DMS153 treated with DMSO at 0.1 percent for 48 hours (cell line): ENCODE measurements at regions not wholly inside any gene's neighbourhood (a gene's known extent, or its start where the extent isn't known, plus 50 kb on each side); places are given as distances from the start of the nearest gene placed in this dataset.
"Not testable (repeated sequence)": the region's sequence is repeated elsewhere in the genome, so short reads cannot be mapped to it uniquely, and the experiment has no call there.

Experiments used
- DNase-seq: peaks from one replicate; lab custom pipeline; 2025; ENCODE audit not compliant: unreplicated experiment; lab: John Stamatoyannopoulos, UW

GRCh38 chr12:105522166-105522825 is 191.8 kb downstream of the C12orf75 start:
- DNase-seq = no peak

DNA sequence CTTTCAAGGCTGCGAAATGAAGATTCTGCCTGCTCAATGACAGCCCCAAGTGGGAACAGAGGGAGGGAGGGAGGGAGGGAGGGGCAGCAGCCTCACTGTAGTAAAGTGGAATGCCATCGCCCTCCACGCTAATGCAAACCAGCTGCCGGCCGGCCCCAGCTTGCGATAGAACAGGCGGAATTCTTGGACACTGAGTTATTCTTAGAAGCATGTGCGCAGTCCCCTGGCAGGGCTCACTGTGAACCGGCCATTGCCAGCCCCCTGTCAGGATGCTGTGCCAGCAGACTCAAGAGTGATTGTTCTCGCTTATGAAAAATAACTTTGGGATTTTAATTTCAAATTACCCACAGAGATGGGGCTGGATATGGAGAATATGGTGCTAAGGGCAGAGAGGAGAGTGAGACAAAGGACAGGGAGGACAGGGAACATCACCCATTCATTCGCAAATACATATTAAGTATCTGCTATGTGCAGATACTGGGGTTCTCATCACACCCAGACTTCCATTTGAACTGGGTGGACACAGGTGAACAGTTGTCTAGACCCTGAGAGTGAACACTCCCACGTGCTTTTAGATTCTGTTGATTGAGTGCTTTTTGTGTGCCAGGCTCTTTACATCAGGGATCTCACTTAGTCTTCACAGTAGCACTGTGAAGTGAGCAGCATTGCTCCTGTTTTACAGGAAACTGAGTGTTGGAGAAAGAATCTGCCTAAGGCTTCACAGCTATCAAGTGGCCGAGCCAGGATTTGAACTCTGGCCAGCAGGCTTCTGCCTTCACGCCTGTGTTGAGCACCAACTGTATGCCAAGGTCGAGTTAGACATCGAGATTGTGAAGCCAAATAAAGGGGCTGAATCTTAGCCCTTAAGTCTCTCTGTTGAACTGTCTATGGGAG is 192.9 kb downstream of the C12orf75 start:
- DNase-seq = no peak

GRCh38 chr12:105524961-105525360 is 194.5 kb downstream of the C12orf75 start:
- no peak for DNase-seq

DNA sequence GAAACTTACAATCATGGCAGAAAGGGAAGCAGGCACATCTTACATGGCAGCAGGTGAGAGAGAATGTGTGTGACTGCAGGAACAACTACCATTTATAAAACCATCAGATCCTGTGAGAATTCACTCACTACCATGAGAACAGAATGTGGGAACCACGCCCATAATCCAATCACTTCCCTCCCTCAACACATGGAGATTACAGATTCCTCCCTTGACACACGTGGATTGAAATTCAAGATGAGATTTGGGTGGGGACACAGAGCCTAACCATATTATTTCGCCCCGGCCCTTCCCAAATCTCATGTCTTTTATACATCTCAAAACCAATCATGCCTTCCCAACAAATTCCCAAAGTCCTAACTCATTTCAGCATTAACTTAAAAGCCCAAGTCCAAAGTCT is 203.6 kb downstream of the C12orf75 start:
- DNase-seq = no peak

- DNase-seq = not testable (repeated sequence)
Measured at GRCh38 chr12:105535033-105535432, 204.5 kb downstream of the C12orf75 start.

- DNase-seq = no peak
Measured at GRCh38 chr12:105538880-105539279, 208.4 kb downstream of the C12orf75 start.

DNA sequence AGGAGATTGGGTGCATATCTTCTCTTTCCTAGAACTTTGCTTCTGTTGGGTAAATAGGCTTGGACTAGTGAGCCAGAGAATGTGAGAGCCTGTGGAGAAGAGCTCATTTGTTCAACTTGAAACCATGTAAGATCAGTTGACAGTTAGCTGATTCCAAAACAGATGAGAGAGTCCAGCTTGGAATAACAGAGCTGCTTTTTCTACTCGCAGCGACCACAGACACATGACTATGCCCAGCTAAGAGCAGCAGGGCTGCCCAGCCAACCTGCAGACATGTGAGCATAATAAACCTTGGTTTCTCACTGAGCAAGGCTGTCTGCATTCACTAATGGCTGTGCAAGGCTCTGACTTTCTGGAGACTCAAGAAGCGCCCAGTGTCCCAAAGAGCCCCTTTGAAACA is 209.2 kb downstream of the C12orf75 start:
- no peak for DNase-seq

GRCh38 chr12:105547786-105548185 is 217.3 kb downstream of the C12orf75 start:
- DNase-seq = no peak

DNA sequence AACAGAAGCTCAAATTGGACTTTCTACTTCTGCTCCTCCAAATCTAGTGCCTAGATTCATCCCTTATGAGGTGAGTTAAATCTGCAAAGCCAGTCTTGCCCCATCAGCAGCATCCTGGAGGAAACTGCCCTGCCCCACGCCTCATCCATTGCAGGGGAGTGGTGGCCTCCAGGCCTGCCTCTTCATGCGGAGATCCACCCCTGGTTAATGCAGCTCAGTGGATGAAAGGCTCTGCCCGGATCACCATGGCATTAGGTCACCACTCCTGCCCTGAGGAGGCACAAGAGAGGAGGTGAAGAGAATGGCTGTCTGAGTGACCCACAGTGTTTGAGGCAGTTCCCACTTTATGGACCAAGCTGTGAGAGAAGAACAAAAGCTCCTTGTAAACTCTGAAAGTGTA is 218.1 kb downstream of the C12orf75 start:
- DNase-seq = no peak

DNA sequence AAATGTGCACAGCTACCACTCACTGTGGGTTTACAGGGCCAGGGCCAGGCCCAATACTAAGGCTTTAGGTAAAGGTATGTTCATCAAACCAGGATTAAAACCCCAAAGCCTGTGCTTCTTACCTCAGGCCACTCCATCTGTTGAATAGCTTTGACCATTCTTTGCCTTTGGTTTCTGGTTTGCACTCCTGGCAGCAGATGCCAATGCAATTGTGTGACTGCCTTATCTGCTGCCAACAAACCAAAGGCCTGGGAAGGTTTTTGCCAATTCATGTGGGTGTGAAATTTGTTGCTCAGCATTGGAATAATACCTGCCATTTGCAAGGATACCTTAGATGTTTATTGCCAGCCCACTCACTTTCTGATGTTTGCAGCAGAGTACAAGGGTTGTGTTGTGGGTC is 221.6 kb downstream of the C12orf75 start:
- DNase-seq = no peak

GRCh38 chr12:105554223-105554678 is 223.8 kb downstream of the C12orf75 start:
- no peak for DNase-seq

DNA sequence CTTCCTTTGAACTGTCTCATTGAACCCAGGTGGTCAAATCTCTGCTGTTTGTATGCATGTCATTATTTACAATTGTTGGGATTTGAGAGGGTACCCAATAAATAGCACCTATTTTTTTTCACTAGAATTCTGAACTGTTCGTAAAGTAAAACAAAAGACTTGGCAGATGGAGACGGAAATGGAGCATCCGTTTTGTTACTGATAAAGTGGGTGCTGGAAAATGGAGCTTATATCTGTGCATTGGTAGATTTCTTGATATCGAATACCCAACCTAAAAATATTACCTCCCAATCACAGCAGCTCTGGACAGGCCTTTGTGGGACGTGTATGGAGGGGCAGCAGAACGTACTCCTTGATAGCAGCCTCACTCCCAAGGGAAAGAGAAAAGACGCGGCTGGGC is 224.4 kb downstream of the C12orf75 start:
- no peak for DNase-seq

GRCh38 chr12:105555556-105556295 is 225.2 kb downstream of the C12orf75 start:
- DNase-seq = no peak

GRCh38 chr12:105559310-105559709 is 228.8 kb downstream of the C12orf75 start:
- DNase-seq = no peak

DNA sequence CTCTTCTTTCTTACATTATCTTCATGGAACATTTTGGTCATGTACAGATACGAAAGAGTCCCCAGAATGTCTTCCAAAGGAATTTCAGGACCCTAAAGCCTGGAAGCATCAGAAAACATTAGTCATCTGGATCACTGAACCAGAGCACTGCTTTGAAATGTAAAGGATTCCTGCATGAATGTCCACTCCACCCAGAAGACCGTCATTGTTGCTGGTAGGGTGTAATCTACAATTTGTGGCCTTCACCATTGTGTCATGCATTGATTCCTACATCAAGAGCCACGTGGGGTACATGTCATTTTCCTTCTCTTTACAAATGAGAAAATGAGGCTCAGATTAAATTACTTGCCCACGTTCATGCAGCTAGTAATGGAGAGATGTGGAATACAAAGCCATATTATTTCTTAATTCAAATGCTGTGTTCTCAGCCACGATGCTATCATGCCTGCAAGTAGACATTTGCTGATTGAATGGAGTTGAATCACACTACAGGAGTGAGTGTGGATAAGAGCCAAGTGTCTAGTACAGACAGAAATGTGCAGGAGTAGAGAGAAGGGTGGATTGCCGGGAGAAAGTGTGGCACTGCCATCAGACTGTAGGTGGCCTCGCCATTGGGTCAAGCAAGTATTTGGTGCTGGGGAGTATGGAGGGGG is 231.2 kb downstream of the C12orf75 start:
- DNase-seq = peak; percentile 88

DNA sequence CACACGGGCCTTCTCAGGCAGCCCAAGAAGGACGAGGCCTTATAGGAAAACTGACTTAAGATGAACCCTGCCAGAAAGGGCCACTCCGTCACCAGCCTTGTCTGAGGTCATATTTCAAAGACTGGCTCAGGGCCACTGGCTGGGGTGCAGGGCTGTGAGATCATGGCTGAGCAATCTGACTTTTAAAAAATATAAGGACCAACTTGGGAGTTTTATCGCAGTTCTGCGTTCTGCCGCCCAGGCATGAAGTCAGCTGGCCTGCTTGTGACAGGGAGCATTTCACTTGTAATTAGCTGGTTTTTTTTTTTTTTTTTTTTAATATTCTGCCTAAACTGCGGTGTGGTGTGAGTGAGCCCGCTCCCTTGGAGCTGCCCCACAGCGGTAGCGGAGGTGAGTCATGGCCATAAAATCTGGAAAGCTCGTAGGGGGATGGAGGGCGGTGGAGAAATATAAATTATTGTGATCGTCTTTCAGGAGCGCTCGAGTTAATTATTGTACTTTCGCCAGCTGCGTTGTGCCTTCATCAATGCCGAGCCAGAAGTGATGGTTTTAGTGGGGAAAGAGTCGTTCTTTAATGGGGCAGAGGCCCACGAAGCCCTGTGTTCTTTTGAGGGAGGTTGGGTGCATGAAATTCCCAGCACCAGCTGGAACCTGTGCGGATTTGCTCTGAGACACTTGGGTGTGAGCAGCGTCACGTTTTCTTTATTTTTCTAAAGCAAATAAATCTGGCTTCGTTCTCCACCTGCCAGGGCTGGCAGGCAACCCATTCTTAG is 231.9 kb downstream of the C12orf75 start:
- peak; percentile 88 for DNase-seq

DNA sequence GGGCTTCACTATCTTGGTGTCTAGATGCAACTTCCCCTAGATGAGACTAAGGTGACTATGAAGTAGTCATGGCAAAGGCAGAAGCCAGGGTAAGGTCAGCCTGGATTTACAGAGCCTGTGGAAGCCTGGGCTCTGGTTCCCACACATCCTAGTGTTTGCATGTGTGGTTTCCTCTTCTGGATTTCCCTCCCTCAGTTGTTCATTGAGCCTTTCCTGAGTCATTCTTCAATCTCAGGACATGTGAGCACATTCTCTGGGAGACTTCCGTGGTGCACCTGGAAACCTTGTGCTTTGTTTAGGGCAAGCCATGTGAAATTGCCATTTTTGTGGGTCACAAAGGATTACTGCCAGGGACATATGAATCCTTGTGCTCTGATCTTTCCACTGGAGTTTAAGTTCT is 236.6 kb downstream of the C12orf75 start:
- no peak for DNase-seq

DNA sequence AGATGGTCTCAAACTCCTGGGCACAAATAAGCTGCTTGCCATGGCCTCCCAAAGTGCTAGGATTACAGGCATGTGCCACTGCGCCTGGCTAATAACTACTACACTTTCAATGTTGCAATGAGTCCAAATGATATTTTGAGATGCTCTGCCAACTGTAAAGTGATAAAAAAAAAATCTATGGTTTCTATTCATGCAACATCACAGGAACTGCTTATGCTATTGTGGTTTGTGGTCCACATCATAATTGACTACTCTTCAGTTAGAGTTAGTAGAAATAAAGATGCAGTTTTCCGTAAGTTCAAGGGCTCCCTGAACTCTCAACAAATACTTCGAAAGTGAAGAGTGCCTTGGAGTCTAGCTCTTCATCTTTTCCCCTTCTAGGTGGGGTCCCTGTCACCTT is 239.4 kb downstream of the C12orf75 start:
- no peak for DNase-seq

GRCh38 chr12:105570944-105571343 is 240.5 kb downstream of the C12orf75 start:
- no peak for DNase-seq

- no peak for DNase-seq
Measured at GRCh38 chr12:105573574-105573973, 243.1 kb downstream of the C12orf75 start.
